Neural cell (in vitro differentiated cells): ENCODE measurements at regions not wholly inside any gene's neighbourhood (a gene's known extent, or its start where the extent isn't known, plus 50 kb on each side); places are given as distances from the start of the nearest gene placed in this dataset.

Experiments
- CTCF ChIP-seq: fragments of 450-650 bp; IDR thresholded peaks from 2 replicates; pipeline ENCODE4 v1.5.1; 2014; ENCODE audit warnings: antibody characterized with exemption, mild to moderate bottlenecking, moderate library complexity; ENCODE audit not compliant: poor library complexity, severe bottlenecking
- EP300 ChIP-seq: fragments of 450-650 bp; conservative IDR thresholded peaks from 2 replicates; pipeline ENCODE4 v1.6.1; 2014; ENCODE audit warnings: antibody characterized with exemption, mild to moderate bottlenecking, moderate library complexity; ENCODE audit not compliant: poor library complexity, severe bottlenecking
- POLR2AphosphoS5 ChIP-seq: IDR thresholded peaks from 2 replicates; pipeline ENCODE4 v1.6.1; 2012
- RAD21 ChIP-seq: fragments of 450-650 bp; conservative IDR thresholded peaks from 2 replicates; pipeline ENCODE4 v1.6.1; 2014; ENCODE audit warnings: antibody characterized with exemption, mild to moderate bottlenecking, moderate library complexity
- TAF1 ChIP-seq: IDR thresholded peaks from 2 replicates; pipeline ENCODE4 v1.6.1; 2012; ENCODE audit warnings: low read depth
- TF ChIP-seq, protein P1 (sequence below): IDR thresholded peaks from 2 replicates; pipeline ENCODE4 v1.6.1; 2012; ENCODE audit warnings: borderline replicate concordance

DNA sequence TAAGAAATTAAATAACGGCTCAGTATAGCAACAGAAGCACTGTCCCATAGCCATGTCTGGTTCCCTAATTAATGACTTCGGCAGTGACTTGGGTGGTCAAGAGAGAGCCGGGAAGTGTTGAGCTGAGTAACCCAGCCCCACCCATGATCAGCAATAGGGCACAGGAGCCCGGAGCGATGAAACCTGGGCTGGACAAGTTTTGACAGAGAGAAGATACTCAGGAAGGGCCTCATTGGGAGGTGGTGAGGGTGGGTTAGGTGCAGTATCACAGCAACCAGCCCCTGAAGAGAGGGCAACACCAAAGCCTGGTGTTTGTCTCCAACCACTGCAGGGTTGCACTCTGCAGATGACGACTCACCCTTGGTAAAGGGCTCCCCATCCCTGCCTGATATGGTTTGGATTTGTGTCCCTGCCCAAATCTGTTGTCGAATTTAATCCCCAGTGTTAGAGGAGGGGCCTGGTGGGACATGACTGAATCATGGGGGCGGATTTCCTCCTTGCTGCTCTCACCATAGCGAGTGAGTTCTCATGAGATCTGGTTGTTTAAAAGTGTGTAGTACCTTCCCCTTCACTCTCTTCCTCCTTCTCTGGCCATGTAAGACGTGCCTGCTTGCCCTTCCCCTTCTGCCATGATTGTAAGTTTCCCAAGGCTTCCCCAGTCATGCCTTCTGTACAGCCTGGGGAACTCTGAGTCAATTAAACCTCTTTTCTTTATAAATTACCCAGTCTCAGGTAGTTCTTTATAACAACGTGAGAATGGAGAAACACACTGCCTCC lies 124.9 kb upstream of the MED13L start:
- TF ChIP-seq CTCF = no peak
- TF ChIP-seq, protein P1, sequence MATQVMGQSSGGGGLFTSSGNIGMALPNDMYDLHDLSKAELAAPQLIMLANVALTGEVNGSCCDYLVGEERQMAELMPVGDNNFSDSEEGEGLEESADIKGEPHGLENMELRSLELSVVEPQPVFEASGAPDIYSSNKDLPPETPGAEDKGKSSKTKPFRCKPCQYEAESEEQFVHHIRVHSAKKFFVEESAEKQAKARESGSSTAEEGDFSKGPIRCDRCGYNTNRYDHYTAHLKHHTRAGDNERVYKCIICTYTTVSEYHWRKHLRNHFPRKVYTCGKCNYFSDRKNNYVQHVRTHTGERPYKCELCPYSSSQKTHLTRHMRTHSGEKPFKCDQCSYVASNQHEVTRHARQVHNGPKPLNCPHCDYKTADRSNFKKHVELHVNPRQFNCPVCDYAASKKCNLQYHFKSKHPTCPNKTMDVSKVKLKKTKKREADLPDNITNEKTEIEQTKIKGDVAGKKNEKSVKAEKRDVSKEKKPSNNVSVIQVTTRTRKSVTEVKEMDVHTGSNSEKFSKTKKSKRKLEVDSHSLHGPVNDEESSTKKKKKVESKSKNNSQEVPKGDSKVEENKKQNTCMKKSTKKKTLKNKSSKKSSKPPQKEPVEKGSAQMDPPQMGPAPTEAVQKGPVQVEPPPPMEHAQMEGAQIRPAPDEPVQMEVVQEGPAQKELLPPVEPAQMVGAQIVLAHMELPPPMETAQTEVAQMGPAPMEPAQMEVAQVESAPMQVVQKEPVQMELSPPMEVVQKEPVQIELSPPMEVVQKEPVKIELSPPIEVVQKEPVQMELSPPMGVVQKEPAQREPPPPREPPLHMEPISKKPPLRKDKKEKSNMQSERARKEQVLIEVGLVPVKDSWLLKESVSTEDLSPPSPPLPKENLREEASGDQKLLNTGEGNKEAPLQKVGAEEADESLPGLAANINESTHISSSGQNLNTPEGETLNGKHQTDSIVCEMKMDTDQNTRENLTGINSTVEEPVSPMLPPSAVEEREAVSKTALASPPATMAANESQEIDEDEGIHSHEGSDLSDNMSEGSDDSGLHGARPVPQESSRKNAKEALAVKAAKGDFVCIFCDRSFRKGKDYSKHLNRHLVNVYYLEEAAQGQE = no peak
- TF ChIP-seq POLR2AphosphoS5 = no peak
- no peak for TF ChIP-seq EP300
- no peak for TF ChIP-seq RAD21
- no peak for TF ChIP-seq TAF1
